SK-N-MC (cell line): ENCODE measurements at regions not wholly inside any gene's neighbourhood (a gene's known extent, or its start where the extent isn't known, plus 50 kb on each side); places are given as distances from the start of the nearest gene placed in this dataset.

ENCODE experiments used
- DNase-seq: peaks from one replicate; pipeline ENCODE4 v3.0.0-alpha.2; 2011; ENCODE audit warnings: low read depth, low spot score
- H3K27ac ChIP-seq: fragments of 200-600 bp; sonication (generic); 2 replicates; pipeline ENCODE4 v1.5.1; 2016; ENCODE audit warnings: mixed run types
- H3K36me3 ChIP-seq: fragments of 200-600 bp; sonication (generic); 2 replicates; pipeline ENCODE4 v1.6.1; 2017; ENCODE audit warnings: antibody characterized with exemption, low read length, mixed read lengths; ENCODE audit not compliant: insufficient read depth
- H3K4me3 ChIP-seq: fragments of 200-600 bp; sonication (generic); 2 replicates; pipeline ENCODE4 v1.5.1; 2016
- H3K9ac ChIP-seq: fragments of 200-600 bp; sonication (generic); 2 replicates; pipeline ENCODE4 v1.8.0; 2017; ENCODE audit warnings: mixed run types, mixed read lengths; ENCODE audit not compliant: insufficient read length
- H3K9me3 ChIP-seq: fragments of 200-600 bp; sonication (generic); 2 replicates; pipeline ENCODE4 v1.6.1; 2017; ENCODE audit warnings: low read depth, mild to moderate bottlenecking, antibody characterized with exemption, low read length, moderate library complexity, mixed read lengths
- EZH2 ChIP-seq: fragments of 200-600 bp; sonication (generic); IDR thresholded peaks from one replicate; pipeline ENCODE4 v1.6.1; 2017; ENCODE audit warnings: antibody characterized with exemption
- FOXP2 ChIP-seq: optimal IDR thresholded peaks from 2 replicates; pipeline ENCODE3; 2011; ENCODE audit warnings: mild to moderate bottlenecking, moderate library complexity; ENCODE audit not compliant: insufficient read depth; ENCODE audit errors: extremely low read length, control extremely low read depth
- POLR2AphosphoS5 ChIP-seq: IDR thresholded peaks from 2 replicates; pipeline ENCODE4 v1.6.1; 2012; ENCODE audit warnings: mild to moderate bottlenecking, low read depth, low read length, borderline replicate concordance

DNA sequence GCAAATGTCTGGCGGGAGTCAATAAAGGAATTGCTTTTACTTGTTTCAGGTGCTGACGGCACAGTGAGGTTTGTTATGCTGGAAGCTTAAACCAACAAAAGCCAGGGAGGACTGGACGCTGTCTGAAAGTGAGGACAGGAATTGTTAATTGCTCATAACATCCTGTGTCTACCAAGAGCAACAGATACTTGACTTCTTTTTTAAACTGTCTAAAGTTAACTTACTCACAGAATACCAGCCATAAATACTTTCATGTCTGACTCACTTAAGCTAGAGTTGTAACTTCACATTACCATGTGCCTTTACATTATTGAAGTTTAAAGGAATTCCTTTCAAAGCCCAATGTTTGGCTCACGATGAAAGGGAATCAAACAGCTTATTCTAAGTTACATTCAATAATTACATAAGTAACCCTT lies 252.7 kb upstream of the SHH start:
- Histone ChIP-seq H3K9ac (no peak overlapping the region), H3K4me3 (no peak overlapping the region), H3K9me3 (no peaks in the 10 kb centered on the region), H3K27ac (no peak overlapping the region), H3K36me3 (no peaks in the 10 kb centered on the region)
- TF ChIP-seq FOXP2 (no peak), POLR2AphosphoS5 (no peak), EZH2 (no peak)
- DNase-seq, result no peak

GRCh38 chr7:156063241-156063810 lies 251.1 kb upstream of the SHH start:
- H3K4me3 ChIP-seq, result no peak overlapping the region
- H3K27ac ChIP-seq, result no peak overlapping the region
- H3K9ac ChIP-seq, result no peak overlapping the region
- H3K36me3 ChIP-seq, result no peaks in the 10 kb centered on the region
- H3K9me3 ChIP-seq, result no peaks in the 10 kb centered on the region
- TF ChIP-seq POLR2AphosphoS5, result no peak
- TF ChIP-seq EZH2, result no peak
- no peak for TF ChIP-seq FOXP2
- DNase-seq, result no peak

GRCh38 chr7:156062286-156062685 lies 250.0 kb upstream of the SHH start:
- no peak overlapping the region for H3K27ac ChIP-seq
- TF ChIP-seq POLR2AphosphoS5 (no peak), FOXP2 (no peak), EZH2 (no peak)
- no peak overlapping the region for H3K4me3 ChIP-seq
- no peaks in the 10 kb centered on the region for H3K9me3 ChIP-seq
- H3K9ac ChIP-seq, result no peak overlapping the region
- no peaks in the 10 kb centered on the region for H3K36me3 ChIP-seq
- no peak for DNase-seq

DNA sequence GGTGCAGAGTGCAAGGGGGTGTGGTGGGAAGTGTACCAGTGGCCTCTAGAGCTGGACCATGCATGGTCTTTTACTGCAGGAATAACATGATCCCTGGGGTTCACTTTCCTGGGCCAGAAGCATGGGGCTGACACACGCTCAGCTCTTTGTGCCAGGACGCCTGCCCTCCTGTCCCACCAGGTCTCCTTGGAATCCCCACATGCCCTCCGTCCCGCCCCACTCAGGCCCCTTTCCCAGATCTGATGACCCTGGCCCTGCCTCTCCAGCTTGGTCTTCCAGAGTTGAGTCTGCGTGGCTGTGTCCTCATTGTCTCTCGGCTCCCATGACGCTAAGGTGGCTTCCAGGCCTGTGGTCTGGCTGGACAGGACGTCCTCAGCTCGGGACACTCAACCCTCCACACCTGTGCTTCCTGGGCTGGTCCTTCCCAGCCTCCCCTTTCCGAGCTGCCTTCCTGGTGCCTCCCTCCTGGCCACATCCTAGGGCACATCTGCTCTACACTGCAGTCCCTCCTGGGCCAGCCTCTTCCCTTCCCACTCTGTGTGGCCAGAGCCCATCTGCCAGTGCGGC lies 249.5 kb upstream of the SHH start:
- no peaks in the 10 kb centered on the region for H3K36me3 ChIP-seq
- H3K9ac ChIP-seq, result no peak overlapping the region
- no peak for TF ChIP-seq POLR2AphosphoS5
- no peak for TF ChIP-seq FOXP2
- TF ChIP-seq EZH2, result no peak
- no peaks in the 10 kb centered on the region for H3K9me3 ChIP-seq
- no peak for DNase-seq
- H3K4me3 ChIP-seq, result no peak overlapping the region
- no peak overlapping the region for H3K27ac ChIP-seq

- Histone ChIP-seq H3K9me3 (no peaks in the 10 kb centered on the region), H3K4me3 (no peak overlapping the region), H3K9ac (no peak overlapping the region), H3K27ac (no peak overlapping the region), H3K36me3 (no peaks in the 10 kb centered on the region)
- DNase-seq, result no peak
- no peak for TF ChIP-seq EZH2
- TF ChIP-seq POLR2AphosphoS5, result no peak
- no peak for TF ChIP-seq FOXP2
Observed at GRCh38 chr7:156060925-156061324, 248.7 kb upstream of the SHH start.

DNA sequence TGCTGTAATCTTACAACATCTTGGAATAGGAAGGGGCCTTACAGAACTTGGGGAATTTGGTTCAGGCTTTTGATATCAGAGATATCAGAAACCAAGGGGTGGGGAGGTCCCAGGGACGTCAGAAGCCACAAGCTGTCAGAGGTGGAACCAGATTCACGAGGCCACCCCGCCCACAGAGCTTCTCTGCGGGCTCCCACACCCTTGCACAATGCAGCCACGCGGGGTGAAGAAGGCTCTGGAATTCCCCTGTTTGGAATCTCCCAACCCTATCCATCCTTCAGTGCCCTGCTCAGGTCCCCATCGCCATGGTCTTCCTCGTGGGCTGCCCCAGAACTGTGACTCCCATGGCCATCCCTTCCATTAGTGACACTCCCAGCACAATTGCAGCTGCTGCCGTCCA lies 247.1 kb upstream of the SHH start:
- Histone ChIP-seq H3K27ac (no peak overlapping the region), H3K9ac (no peak overlapping the region), H3K9me3 (no peaks in the 10 kb centered on the region), H3K4me3 (no peak overlapping the region), H3K36me3 (no peaks in the 10 kb centered on the region)
- no peak for DNase-seq
- no peak for TF ChIP-seq EZH2
- no peak for TF ChIP-seq FOXP2
- TF ChIP-seq POLR2AphosphoS5, result no peak

- DNase-seq, result no peak
- Histone ChIP-seq H3K27ac (no peak overlapping the region), H3K4me3 (no peak overlapping the region), H3K9me3 (no peaks in the 10 kb centered on the region), H3K9ac (no peak overlapping the region), H3K36me3 (no peaks in the 10 kb centered on the region)
- TF ChIP-seq FOXP2 (no peak), POLR2AphosphoS5 (no peak), EZH2 (no peak)
Observed at GRCh38 chr7:156058248-156058647, 246.0 kb upstream of the SHH start.

DNA sequence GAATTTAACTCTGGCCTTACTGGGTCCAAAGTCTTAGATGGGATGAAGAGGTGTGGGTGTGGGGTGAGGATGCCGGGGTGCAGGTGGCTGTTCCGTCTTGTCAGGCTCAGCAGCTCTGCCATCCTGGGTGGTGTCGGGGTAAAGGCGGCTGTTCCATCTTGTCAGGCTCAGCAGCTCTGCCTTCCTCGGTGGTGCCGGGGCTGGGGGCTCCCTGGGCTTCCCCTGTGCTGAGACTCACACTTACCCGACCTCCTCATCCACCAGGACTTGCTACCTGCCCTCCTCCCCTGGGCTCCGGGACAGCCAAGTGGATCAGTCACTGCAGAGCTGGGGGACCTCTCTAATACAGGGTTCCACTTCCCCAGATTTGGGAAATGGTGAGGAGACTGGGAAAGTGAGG lies 244.3 kb upstream of the SHH start:
- no peaks in the 10 kb centered on the region for H3K36me3 ChIP-seq
- no peak for DNase-seq
- no peaks in the 10 kb centered on the region for H3K9me3 ChIP-seq
- no peak overlapping the region for H3K27ac ChIP-seq
- TF ChIP-seq EZH2, result no peak
- TF ChIP-seq POLR2AphosphoS5, result no peak
- no peak for TF ChIP-seq FOXP2
- H3K4me3 ChIP-seq, result no peak overlapping the region
- H3K9ac ChIP-seq, result no peak overlapping the region
